Stimulated activated naive CD8-positive, alpha-beta T cell treated with anti-CD3 and anti-CD28 coated beads, Interleukin-15, Interleukin-2, amounts not matched to agents 100 ng/mL and 50 ng/mL, for 24 hours (primary cell): ENCODE measurements at regions not wholly inside any gene's neighbourhood (a gene's known extent, or its start where the extent isn't known, plus 50 kb on each side); places are given as distances from the start of the nearest gene placed in this dataset.

Source experiments
- H3K27ac Mint-ChIP-seq: one replicate; pipeline ENCODE4 v1.8.0; 2021; ENCODE audit warnings: mild to moderate bottlenecking, mixed read lengths
- H3K27me3 Mint-ChIP-seq: one replicate; pipeline ENCODE4 v1.8.0; 2021; ENCODE audit warnings: mixed read lengths
- H3K36me3 Mint-ChIP-seq: one replicate; pipeline ENCODE4 v1.8.0; 2021; ENCODE audit warnings: low read depth, mixed read lengths
- H3K4me1 Mint-ChIP-seq: one replicate; pipeline ENCODE4 v1.8.0; 2021; ENCODE audit warnings: low read depth, mixed read lengths
- H3K4me3 Mint-ChIP-seq: one replicate; pipeline ENCODE4 v1.8.0; 2021; ENCODE audit warnings: mild to moderate bottlenecking, mixed read lengths
- H3K9me3 Mint-ChIP-seq: one replicate; pipeline ENCODE4 v1.8.0; 2021; ENCODE audit warnings: mixed read lengths

GRCh38 chr3:20776286-20776685 lies 590.3 kb upstream of the SGO1 start:
- no peaks in the 10 kb centered on the region for H3K27me3 Mint-ChIP-seq
- H3K4me3 Mint-ChIP-seq = no peak overlapping the region
- H3K36me3 Mint-ChIP-seq = no peaks in the 10 kb centered on the region
- H3K4me1 Mint-ChIP-seq = no peaks in the 10 kb centered on the region
- no peak overlapping the region for H3K27ac Mint-ChIP-seq
- H3K9me3 Mint-ChIP-seq = peaks cover 32% of the 10 kb centered on the region

- H3K9me3 Mint-ChIP-seq = peaks cover 26% of the 10 kb centered on the region
- no peaks in the 10 kb centered on the region for H3K27me3 Mint-ChIP-seq
- H3K4me3 Mint-ChIP-seq = no peak overlapping the region
- H3K27ac Mint-ChIP-seq = no peak overlapping the region
- no peaks in the 10 kb centered on the region for H3K36me3 Mint-ChIP-seq
- H3K4me1 Mint-ChIP-seq = no peaks in the 10 kb centered on the region
Measured at GRCh38 chr3:20773320-20773984, 587.4 kb upstream of the SGO1 start.

GRCh38 chr3:20772869-20773268 lies 586.9 kb upstream of the SGO1 start:
- peaks cover 27% of the 10 kb centered on the region for H3K9me3 Mint-ChIP-seq
- H3K27ac Mint-ChIP-seq = no peak overlapping the region
- H3K4me1 Mint-ChIP-seq = no peaks in the 10 kb centered on the region
- no peak overlapping the region for H3K4me3 Mint-ChIP-seq
- H3K27me3 Mint-ChIP-seq = no peaks in the 10 kb centered on the region
- H3K36me3 Mint-ChIP-seq = no peaks in the 10 kb centered on the region

GRCh38 chr3:20769430-20769829 lies 583.4 kb upstream of the SGO1 start:
- H3K9me3 Mint-ChIP-seq = peaks cover 17% of the 10 kb centered on the region
- no peaks in the 10 kb centered on the region for H3K4me1 Mint-ChIP-seq
- H3K27ac Mint-ChIP-seq = no peak overlapping the region
- no peaks in the 10 kb centered on the region for H3K27me3 Mint-ChIP-seq
- no peak overlapping the region for H3K4me3 Mint-ChIP-seq
- no peaks in the 10 kb centered on the region for H3K36me3 Mint-ChIP-seq

- Mint-ChIP-seq H3K4me1 (no peaks in the 10 kb centered on the region), H3K9me3 (peaks cover 5% of the 10 kb centered on the region), H3K36me3 (no peaks in the 10 kb centered on the region), H3K4me3 (no peak overlapping the region), H3K27me3 (no peaks in the 10 kb centered on the region), H3K27ac (no peak overlapping the region)
Measured at GRCh38 chr3:20760981-20761380, 575.0 kb upstream of the SGO1 start.

- Mint-ChIP-seq H3K27me3 (no peaks in the 10 kb centered on the region), H3K4me1 (no peaks in the 10 kb centered on the region), H3K9me3 (peaks cover 33% of the 10 kb centered on the region), H3K4me3 (no peak overlapping the region), H3K36me3 (no peaks in the 10 kb centered on the region), H3K27ac (no peak overlapping the region)
Measured at GRCh38 chr3:20752416-20752815, 566.4 kb upstream of the SGO1 start.

GRCh38 chr3:20751296-20751695 lies 565.3 kb upstream of the SGO1 start:
- Mint-ChIP-seq H3K27me3 (no peaks in the 10 kb centered on the region), H3K4me1 (no peaks in the 10 kb centered on the region), H3K36me3 (no peaks in the 10 kb centered on the region), H3K4me3 (no peak overlapping the region), H3K9me3 (peaks cover 33% of the 10 kb centered on the region), H3K27ac (no peak overlapping the region)

- Mint-ChIP-seq H3K4me1 (no peaks in the 10 kb centered on the region), H3K27me3 (no peaks in the 10 kb centered on the region), H3K27ac (no peak overlapping the region), H3K9me3 (peaks cover 24% of the 10 kb centered on the region), H3K4me3 (no peak overlapping the region), H3K36me3 (no peaks in the 10 kb centered on the region)
Measured at GRCh38 chr3:20747741-20748140, 561.7 kb upstream of the SGO1 start.

- peaks cover 11% of the 10 kb centered on the region for H3K9me3 Mint-ChIP-seq
- H3K27me3 Mint-ChIP-seq = no peaks in the 10 kb centered on the region
- no peak overlapping the region for H3K4me3 Mint-ChIP-seq
- no peak overlapping the region for H3K27ac Mint-ChIP-seq
- no peaks in the 10 kb centered on the region for H3K36me3 Mint-ChIP-seq
- no peaks in the 10 kb centered on the region for H3K4me1 Mint-ChIP-seq
Measured at GRCh38 chr3:20743553-20744321, 557.7 kb upstream of the SGO1 start.

GRCh38 chr3:20742903-20743552 lies 557.0 kb upstream of the SGO1 start:
- Mint-ChIP-seq H3K27ac (no peak overlapping the region), H3K4me3 (no peak overlapping the region), H3K27me3 (no peaks in the 10 kb centered on the region), H3K4me1 (no peaks in the 10 kb centered on the region), H3K36me3 (no peaks in the 10 kb centered on the region), H3K9me3 (peaks cover 8% of the 10 kb centered on the region)

- Mint-ChIP-seq H3K4me1 (no peaks in the 10 kb centered on the region), H3K4me3 (no peak overlapping the region), H3K9me3 (no peaks in the 10 kb centered on the region), H3K36me3 (no peaks in the 10 kb centered on the region), H3K27me3 (no peaks in the 10 kb centered on the region), H3K27ac (no peak overlapping the region)
Measured at GRCh38 chr3:20741381-20741780, 555.4 kb upstream of the SGO1 start.

GRCh38 chr3:20739814-20740213 lies 553.8 kb upstream of the SGO1 start:
- Mint-ChIP-seq H3K27me3 (no peaks in the 10 kb centered on the region), H3K36me3 (no peaks in the 10 kb centered on the region), H3K4me3 (no peak overlapping the region), H3K4me1 (no peaks in the 10 kb centered on the region), H3K27ac (no peak overlapping the region), H3K9me3 (no peaks in the 10 kb centered on the region)

- H3K4me3 Mint-ChIP-seq = no peak overlapping the region
- H3K27me3 Mint-ChIP-seq = no peaks in the 10 kb centered on the region
- no peak overlapping the region for H3K27ac Mint-ChIP-seq
- H3K9me3 Mint-ChIP-seq = no peaks in the 10 kb centered on the region
- no peaks in the 10 kb centered on the region for H3K36me3 Mint-ChIP-seq
- no peaks in the 10 kb centered on the region for H3K4me1 Mint-ChIP-seq
Measured at GRCh38 chr3:20736287-20736852, 550.4 kb upstream of the SGO1 start.

GRCh38 chr3:20729185-20729584 lies 543.2 kb upstream of the SGO1 start:
- H3K9me3 Mint-ChIP-seq = peaks cover 4% of the 10 kb centered on the region
- H3K36me3 Mint-ChIP-seq = no peaks in the 10 kb centered on the region
- H3K27me3 Mint-ChIP-seq = no peaks in the 10 kb centered on the region
- no peak overlapping the region for H3K4me3 Mint-ChIP-seq
- H3K27ac Mint-ChIP-seq = no peak overlapping the region
- no peaks in the 10 kb centered on the region for H3K4me1 Mint-ChIP-seq

GRCh38 chr3:20726786-20727185 lies 540.8 kb upstream of the SGO1 start:
- Mint-ChIP-seq H3K27me3 (no peaks in the 10 kb centered on the region), H3K36me3 (no peaks in the 10 kb centered on the region), H3K4me3 (no peak overlapping the region), H3K27ac (no peak overlapping the region), H3K9me3 (peaks cover 4% of the 10 kb centered on the region), H3K4me1 (no peaks in the 10 kb centered on the region)
